ENCODE measurements at regions not wholly inside any gene's neighbourhood (a gene's known extent, or its start where the extent isn't known, plus 50 kb on each side); places are given as distances from the start of the nearest gene placed in this dataset.
A peak's percentile ranks its signal among the peaks of the same experiment; 100 is the strongest.

GRCh38 chr5:10145923-10146401 is 103.7 kb downstream of the ATPSCKMT start:
- H3K27me3 ChIP-seq, result no peaks in the 10 kb centered on the region
- DNase-seq (ENCODE audit: low spot score), result no peak
- no peak overlapping the region for H3K4me3 ChIP-seq
- no peaks in the 10 kb centered on the region for H3K36me3 ChIP-seq
- peak in 1 of 2 donors; percentile 33 for TF ChIP-seq CTCF (IDR thresholded peaks at IDR 0.05)
- H3K9me3 ChIP-seq, result no peaks in the 10 kb centered on the region
- no peak overlapping the region for H3K27ac ChIP-seq
- H3K4me1 ChIP-seq, result no peaks in the 10 kb centered on the region

- Histone ChIP-seq H3K9me3 (no peaks in the 10 kb centered on the region), H3K36me3 (no peaks in the 10 kb centered on the region), H3K4me1 (no peaks in the 10 kb centered on the region), H3K4me3 (no peak overlapping the region), H3K27ac (no peak overlapping the region), H3K27me3 (no peaks in the 10 kb centered on the region)
- no peak for TF ChIP-seq CTCF (IDR thresholded peaks at IDR 0.05)
- DNase-seq (ENCODE audit: low spot score), result no peak
Observed at GRCh38 chr5:10144040-10144439, 105.6 kb downstream of the ATPSCKMT start.

DNA sequence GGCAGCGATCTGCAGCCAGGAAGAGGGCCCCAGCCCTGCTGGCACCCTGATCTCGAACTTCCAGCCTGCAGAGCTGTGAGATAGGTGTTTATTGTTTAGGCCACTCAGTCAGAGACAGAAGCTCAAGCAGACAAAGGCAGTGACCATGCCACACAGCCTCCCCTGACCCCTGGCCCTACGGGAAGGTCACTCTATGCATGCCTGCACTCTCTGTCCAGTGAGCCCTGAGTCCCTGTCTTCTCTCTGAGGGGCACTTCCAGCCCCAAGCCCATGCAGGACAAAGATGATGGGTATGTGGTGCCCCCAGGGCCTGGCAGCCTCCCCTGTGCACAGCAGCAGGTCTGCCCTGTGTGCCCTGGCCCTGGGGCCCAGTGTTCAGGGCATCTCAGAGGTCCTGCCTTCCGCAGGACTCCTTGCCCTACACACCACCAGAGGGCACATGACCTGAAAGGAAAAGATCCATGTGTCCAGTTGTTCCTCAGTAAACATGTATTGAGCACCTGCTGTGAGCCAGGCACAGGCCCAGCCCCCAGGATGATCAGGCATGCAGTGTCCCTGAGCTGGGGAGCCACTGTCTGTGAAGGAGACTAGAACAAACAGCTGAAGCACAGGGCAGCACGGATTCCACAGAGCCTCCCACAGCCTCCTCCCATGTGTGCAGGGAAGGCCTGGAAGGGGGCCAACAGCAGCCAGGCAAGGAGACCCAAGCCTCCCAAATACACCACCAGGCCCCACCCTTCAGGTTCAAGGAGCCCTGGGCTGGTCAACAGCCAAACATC is 109.3 kb downstream of the ATPSCKMT start:
- Histone ChIP-seq H3K4me1 (no peaks in the 10 kb centered on the region), H3K36me3 (no peaks in the 10 kb centered on the region), H3K27ac (no peak overlapping the region), H3K9me3 (no peaks in the 10 kb centered on the region), H3K4me3 (no peak overlapping the region), H3K27me3 (no peaks in the 10 kb centered on the region)
- TF ChIP-seq CTCF (IDR thresholded peaks at IDR 0.05), result no peak
- no peak for DNase-seq (ENCODE audit: low spot score)

DNA sequence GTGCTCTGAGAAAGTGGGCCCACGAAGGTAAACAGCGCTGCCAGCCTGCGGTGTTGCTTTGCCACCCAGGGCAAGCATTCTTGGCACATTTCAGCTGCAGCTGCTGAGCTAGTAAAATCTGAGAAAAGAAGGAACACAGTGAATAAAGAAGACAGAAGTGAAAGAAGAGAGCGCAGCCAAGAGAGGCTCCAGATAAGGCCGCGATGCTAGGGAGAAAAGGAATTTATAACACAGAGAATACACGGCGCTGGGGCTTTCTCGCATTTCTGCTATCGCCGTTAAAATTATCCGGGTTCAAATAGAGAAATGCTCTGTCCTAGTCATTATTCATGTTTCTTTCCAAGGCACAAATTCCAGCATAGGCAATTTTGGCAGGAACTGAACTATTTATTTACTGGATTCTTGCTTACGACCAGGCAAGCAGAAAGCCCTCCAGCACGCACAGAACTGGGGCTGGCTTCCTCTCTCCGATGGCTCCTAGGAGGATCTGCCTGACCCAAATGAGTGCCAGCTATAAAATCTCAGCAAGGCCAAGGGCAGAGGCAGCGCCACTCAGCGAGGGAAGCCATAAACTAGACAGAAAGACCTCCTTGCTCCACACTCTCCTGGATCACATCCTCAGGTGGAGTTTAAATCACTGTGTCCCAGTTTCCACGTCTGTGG is 111.2 kb downstream of the ATPSCKMT start:
- no peak for TF ChIP-seq CTCF (IDR thresholded peaks at IDR 0.05)
- Histone ChIP-seq H3K9me3 (no peaks in the 10 kb centered on the region), H3K27ac (no peak overlapping the region), H3K36me3 (no peaks in the 10 kb centered on the region), H3K27me3 (no peaks in the 10 kb centered on the region), H3K4me3 (no peak overlapping the region), H3K4me1 (no peaks in the 10 kb centered on the region)
- DNase-seq (ENCODE audit: low spot score), result no peak

DNA sequence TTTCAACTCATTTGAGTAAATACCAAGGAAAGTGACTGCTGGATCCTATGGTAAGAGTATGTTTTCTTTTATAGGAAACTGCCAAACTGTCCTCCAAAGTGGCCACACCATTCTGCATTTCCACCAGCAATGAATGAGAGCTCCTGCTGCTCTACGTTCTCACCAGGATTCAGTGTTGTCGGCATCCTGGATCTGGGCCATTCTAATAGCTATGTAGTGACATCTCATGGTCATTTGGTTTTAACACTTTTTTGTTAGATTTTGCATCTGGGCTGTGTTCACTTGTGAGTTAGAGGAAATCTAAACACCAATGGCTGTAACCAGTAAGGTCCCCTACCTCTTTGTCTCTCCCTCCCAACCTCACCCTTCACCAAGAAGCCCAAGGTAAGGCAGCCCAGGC is 115.9 kb downstream of the ATPSCKMT start:
- no peak overlapping the region for H3K4me3 ChIP-seq
- TF ChIP-seq CTCF (IDR thresholded peaks at IDR 0.05), result no peak
- no peaks in the 10 kb centered on the region for H3K36me3 ChIP-seq
- H3K27ac ChIP-seq, result no peak overlapping the region
- H3K4me1 ChIP-seq, result no peaks in the 10 kb centered on the region
- no peak for DNase-seq (ENCODE audit: low spot score)
- no peaks in the 10 kb centered on the region for H3K9me3 ChIP-seq
- H3K27me3 ChIP-seq, result no peaks in the 10 kb centered on the region

Data from right atrium auricular region (tissue), 2 donors.